ENCODE measurements at regions not wholly inside any gene's neighbourhood (a gene's known extent, or its start where the extent isn't known, plus 50 kb on each side); places are given as distances from the start of the nearest gene placed in this dataset.

- TF ChIP-seq CTCF (IDR thresholded peaks at IDR 0.05) (no peak), POLR2A (IDR thresholded peaks at IDR 0.05; ENCODE audit: low read depth) (no peak), POLR2AphosphoS5 (IDR thresholded peaks at IDR 0.05) (no peak)
Measured at GRCh38 chr3:170699158-170700053, 113.5 kb upstream of the SLC7A14 start.

Measured in esophagus muscularis mucosa (tissue), 3 donors.